ENCODE measurements at regions not wholly inside any gene's neighbourhood (a gene's known extent, or its start where the extent isn't known, plus 50 kb on each side); places are given as distances from the start of the nearest gene placed in this dataset.
"Not testable (repeated sequence)": the region's sequence is repeated elsewhere in the genome, so short reads cannot be mapped to it uniquely, and the experiment has no call there.

- no peaks in the 10 kb centered on the region for H3K4me1 ChIP-seq (ENCODE audit: control insufficient read depth in 2 of 2, insufficient read depth in 2 of 2, low read length in 2 of 2)
- H3K36me3 ChIP-seq (ENCODE audit: control insufficient read depth in 2 of 2, insufficient read depth in 2 of 2, low read length in 1 of 2): no peaks in the 10 kb centered on the region
- DNase-seq (ENCODE audit: low read depth in 6 of 9, low spot score in 9 of 9): no peak
- no peaks in the 10 kb centered on the region for H3K9me3 ChIP-seq (ENCODE audit: control insufficient read depth in 2 of 2, insufficient read depth in 1 of 2, low read length in 1 of 2)
- no peaks in the 10 kb centered on the region for H3K27me3 ChIP-seq (ENCODE audit: control insufficient read depth in 2 of 2, insufficient read depth in 1 of 2, low read length in 1 of 2)
- WGBS: 59% methylated on average over 8 of the region's 8 CpGs
- no peak overlapping the region for H3K4me3 ChIP-seq (ENCODE audit: low read length in 2 of 2)
- no peak overlapping the region for H3K27ac ChIP-seq (ENCODE audit: low read depth in 1 of 2, low read length in 1 of 2)
These were observed 119.6 kb upstream of the PPP2R3B start for GRCh38 chrX:506341-506740.

DNA sequence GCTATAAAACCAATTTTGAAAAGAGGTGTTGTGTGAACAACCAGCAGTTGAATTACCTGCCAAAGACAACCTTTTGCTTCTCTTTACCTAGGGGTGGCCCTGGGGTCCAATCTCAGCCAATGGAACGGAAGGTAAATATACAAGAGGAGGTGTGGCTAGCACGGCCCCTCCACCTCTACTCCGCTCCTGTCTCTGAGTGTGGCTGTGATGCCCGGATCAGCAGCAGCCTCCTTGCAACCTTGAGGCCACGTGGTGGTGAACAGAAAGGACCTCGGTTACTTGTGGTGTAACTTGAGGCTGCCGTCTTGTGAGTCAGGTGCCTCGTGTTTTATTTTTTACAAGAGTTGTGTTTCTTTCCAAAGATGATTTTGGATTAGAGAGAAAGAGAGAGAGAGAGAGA, 121.5 kb upstream of the PPP2R3B start:
- Histone ChIP-seq H3K9me3 (ENCODE audit: control insufficient read depth in 2 of 2, insufficient read depth in 1 of 2, low read length in 1 of 2) (no peaks in the 10 kb centered on the region), H3K27ac (ENCODE audit: low read depth in 1 of 2, low read length in 1 of 2) (no peak overlapping the region), H3K27me3 (ENCODE audit: control insufficient read depth in 2 of 2, insufficient read depth in 1 of 2, low read length in 1 of 2) (no peaks in the 10 kb centered on the region), H3K4me3 (ENCODE audit: low read length in 2 of 2) (no peak overlapping the region), H3K4me1 (ENCODE audit: control insufficient read depth in 2 of 2, insufficient read depth in 2 of 2, low read length in 2 of 2) (no peaks in the 10 kb centered on the region), H3K36me3 (ENCODE audit: control insufficient read depth in 2 of 2, insufficient read depth in 2 of 2, low read length in 1 of 2) (no peaks in the 10 kb centered on the region)
- 88% methylated on average over 8 of the region's 8 CpGs for WGBS
- DNase-seq (ENCODE audit: low read depth in 6 of 9, low spot score in 9 of 9): no peak

- WGBS: 92% methylated on average over 5 of the region's 5 CpGs
- H3K4me3 ChIP-seq (ENCODE audit: low read length in 2 of 2); H3K4me1 ChIP-seq (ENCODE audit: control insufficient read depth in 2 of 2, insufficient read depth in 2 of 2, low read length in 2 of 2); DNase-seq (ENCODE audit: low read depth in 6 of 9, low spot score in 9 of 9); H3K9me3 ChIP-seq (ENCODE audit: control insufficient read depth in 2 of 2, insufficient read depth in 1 of 2, low read length in 1 of 2); H3K27ac ChIP-seq (ENCODE audit: low read depth in 1 of 2, low read length in 1 of 2); H3K27me3 ChIP-seq (ENCODE audit: control insufficient read depth in 2 of 2, insufficient read depth in 1 of 2, low read length in 1 of 2); H3K36me3 ChIP-seq (ENCODE audit: control insufficient read depth in 2 of 2, insufficient read depth in 2 of 2, low read length in 1 of 2): not testable (repeated sequence)
These were observed 121.8 kb upstream of the SHOX start for GRCh38 chrX:508821-509220.

- not testable (repeated sequence) for H3K4me1 ChIP-seq (ENCODE audit: control insufficient read depth in 2 of 2, insufficient read depth in 2 of 2, low read length in 2 of 2); H3K27ac ChIP-seq (ENCODE audit: low read depth in 1 of 2, low read length in 1 of 2); H3K27me3 ChIP-seq (ENCODE audit: control insufficient read depth in 2 of 2, insufficient read depth in 1 of 2, low read length in 1 of 2); H3K36me3 ChIP-seq (ENCODE audit: control insufficient read depth in 2 of 2, insufficient read depth in 2 of 2, low read length in 1 of 2); H3K4me3 ChIP-seq (ENCODE audit: low read length in 2 of 2); H3K9me3 ChIP-seq (ENCODE audit: control insufficient read depth in 2 of 2, insufficient read depth in 1 of 2, low read length in 1 of 2); DNase-seq (ENCODE audit: low read depth in 6 of 9, low spot score in 9 of 9)
- WGBS: 98% methylated on average over 4 of the region's 4 CpGs
These were observed 119.5 kb upstream of the SHOX start for GRCh38 chrX:511089-511488.

DNA sequence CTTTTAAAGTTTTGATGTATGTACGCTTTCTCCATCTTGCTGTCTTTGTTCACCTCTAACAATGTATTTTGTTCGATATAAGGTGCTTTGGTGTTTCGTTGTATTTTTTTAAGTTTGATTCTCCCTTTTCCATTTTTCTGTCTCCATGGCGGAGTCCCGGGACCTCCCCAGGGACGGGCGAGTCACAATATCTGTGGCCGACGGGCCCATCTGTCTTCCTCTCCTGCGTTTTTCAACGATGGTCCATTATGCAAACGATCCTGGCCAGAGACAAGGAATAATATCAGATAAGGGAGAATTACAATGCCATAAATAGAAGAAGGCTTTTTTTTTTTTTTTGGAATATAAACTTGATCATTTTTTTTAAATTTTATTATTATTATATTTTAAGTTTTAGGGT, 112.3 kb upstream of the SHOX start:
- Histone ChIP-seq H3K36me3 (ENCODE audit: control insufficient read depth in 2 of 2, insufficient read depth in 2 of 2, low read length in 1 of 2) (no peaks in the 10 kb centered on the region), H3K27me3 (ENCODE audit: control insufficient read depth in 2 of 2, insufficient read depth in 1 of 2, low read length in 1 of 2) (no peaks in the 10 kb centered on the region), H3K27ac (ENCODE audit: low read depth in 1 of 2, low read length in 1 of 2) (no peak overlapping the region), H3K4me1 (ENCODE audit: control insufficient read depth in 2 of 2, insufficient read depth in 2 of 2, low read length in 2 of 2) (no peaks in the 10 kb centered on the region), H3K9me3 (ENCODE audit: control insufficient read depth in 2 of 2, insufficient read depth in 1 of 2, low read length in 1 of 2) (no peaks in the 10 kb centered on the region), H3K4me3 (ENCODE audit: low read length in 2 of 2) (no peak overlapping the region)
- WGBS: 84% methylated on average over 12 of the region's 12 CpGs
- DNase-seq (ENCODE audit: low read depth in 6 of 9, low spot score in 9 of 9): no peak

DNA sequence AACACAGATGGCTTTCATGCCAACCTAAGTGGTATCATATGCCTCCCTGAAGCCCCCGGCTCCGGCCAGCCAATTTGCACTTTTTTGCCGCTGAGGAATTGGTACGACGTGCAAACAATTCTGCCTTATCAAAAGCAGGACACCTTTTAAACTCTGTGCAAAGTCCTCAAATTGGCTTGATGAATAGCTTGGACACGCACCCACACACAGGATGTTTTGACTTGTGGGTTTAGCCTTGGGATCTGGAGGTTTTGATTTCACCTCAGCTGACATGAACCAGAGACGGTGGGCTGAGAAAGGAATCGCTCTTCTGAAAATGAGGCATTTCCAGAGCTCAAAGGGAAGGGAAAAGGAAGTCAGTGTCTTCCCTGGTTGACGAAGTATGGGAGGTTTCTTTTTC, 110.8 kb upstream of the SHOX start:
- Histone ChIP-seq H3K9me3 (ENCODE audit: control insufficient read depth in 2 of 2, insufficient read depth in 1 of 2, low read length in 1 of 2) (peaks cover 0 to 5% of the 10 kb centered on the region in 2 donors), H3K36me3 (ENCODE audit: control insufficient read depth in 2 of 2, insufficient read depth in 2 of 2, low read length in 1 of 2) (no peaks in the 10 kb centered on the region), H3K4me3 (ENCODE audit: low read length in 2 of 2) (no peak overlapping the region), H3K4me1 (ENCODE audit: control insufficient read depth in 2 of 2, insufficient read depth in 2 of 2, low read length in 2 of 2) (no peaks in the 10 kb centered on the region), H3K27me3 (ENCODE audit: control insufficient read depth in 2 of 2, insufficient read depth in 1 of 2, low read length in 1 of 2) (no peaks in the 10 kb centered on the region), H3K27ac (ENCODE audit: low read depth in 1 of 2, low read length in 1 of 2) (no peak overlapping the region)
- WGBS: 22% methylated on average over 9 of the region's 9 CpGs
- no peak for DNase-seq (ENCODE audit: low read depth in 6 of 9, low spot score in 9 of 9)

- H3K27ac ChIP-seq (ENCODE audit: low read depth in 1 of 2, low read length in 1 of 2): no peak overlapping the region
- no peaks in the 10 kb centered on the region for H3K27me3 ChIP-seq (ENCODE audit: control insufficient read depth in 2 of 2, insufficient read depth in 1 of 2, low read length in 1 of 2)
- peaks cover 0 to 21% of the 10 kb centered on the region in 2 donors for H3K9me3 ChIP-seq (ENCODE audit: control insufficient read depth in 2 of 2, insufficient read depth in 1 of 2, low read length in 1 of 2)
- no peaks in the 10 kb centered on the region for H3K36me3 ChIP-seq (ENCODE audit: control insufficient read depth in 2 of 2, insufficient read depth in 2 of 2, low read length in 1 of 2)
- DNase-seq (ENCODE audit: low read depth in 6 of 9, low spot score in 9 of 9): no peak
- no peaks in the 10 kb centered on the region for H3K4me1 ChIP-seq (ENCODE audit: control insufficient read depth in 2 of 2, insufficient read depth in 2 of 2, low read length in 2 of 2)
- H3K4me3 ChIP-seq (ENCODE audit: low read length in 2 of 2): no peak overlapping the region
These were observed 108.1 kb upstream of the SHOX start for GRCh38 chrX:522456-522855.

DNA sequence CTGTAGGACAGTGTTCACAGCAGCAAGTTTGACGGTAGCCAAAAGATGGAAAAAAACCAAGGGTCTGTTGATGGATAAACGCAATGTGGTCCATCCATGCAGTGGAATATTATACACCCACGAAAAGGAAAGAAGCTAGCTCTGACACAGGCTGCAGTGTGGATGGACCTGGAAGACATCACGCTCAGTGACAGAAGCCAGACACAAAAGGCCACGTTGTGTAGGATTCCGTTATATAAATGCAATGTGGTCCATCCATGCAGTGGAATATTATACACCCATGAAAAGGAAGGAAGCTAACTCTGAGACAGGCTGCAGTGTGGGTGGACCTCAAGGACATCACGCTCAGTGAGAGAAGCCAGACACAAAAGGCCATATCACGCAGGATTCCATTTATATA, 105.5 kb upstream of the SHOX start:
- Histone ChIP-seq H3K27ac (ENCODE audit: low read depth in 1 of 2, low read length in 1 of 2) (no peak overlapping the region), H3K4me3 (ENCODE audit: low read length in 2 of 2) (no peak overlapping the region), H3K9me3 (ENCODE audit: control insufficient read depth in 2 of 2, insufficient read depth in 1 of 2, low read length in 1 of 2) (peaks cover 0 to 21% of the 10 kb centered on the region in 2 donors), H3K36me3 (ENCODE audit: control insufficient read depth in 2 of 2, insufficient read depth in 2 of 2, low read length in 1 of 2) (no peaks in the 10 kb centered on the region), H3K27me3 (ENCODE audit: control insufficient read depth in 2 of 2, insufficient read depth in 1 of 2, low read length in 1 of 2) (no peaks in the 10 kb centered on the region), H3K4me1 (ENCODE audit: control insufficient read depth in 2 of 2, insufficient read depth in 2 of 2, low read length in 2 of 2) (no peaks in the 10 kb centered on the region)
- WGBS: 95% methylated on average over 8 of the region's 8 CpGs
- no peak for DNase-seq (ENCODE audit: low read depth in 6 of 9, low spot score in 9 of 9)

DNA sequence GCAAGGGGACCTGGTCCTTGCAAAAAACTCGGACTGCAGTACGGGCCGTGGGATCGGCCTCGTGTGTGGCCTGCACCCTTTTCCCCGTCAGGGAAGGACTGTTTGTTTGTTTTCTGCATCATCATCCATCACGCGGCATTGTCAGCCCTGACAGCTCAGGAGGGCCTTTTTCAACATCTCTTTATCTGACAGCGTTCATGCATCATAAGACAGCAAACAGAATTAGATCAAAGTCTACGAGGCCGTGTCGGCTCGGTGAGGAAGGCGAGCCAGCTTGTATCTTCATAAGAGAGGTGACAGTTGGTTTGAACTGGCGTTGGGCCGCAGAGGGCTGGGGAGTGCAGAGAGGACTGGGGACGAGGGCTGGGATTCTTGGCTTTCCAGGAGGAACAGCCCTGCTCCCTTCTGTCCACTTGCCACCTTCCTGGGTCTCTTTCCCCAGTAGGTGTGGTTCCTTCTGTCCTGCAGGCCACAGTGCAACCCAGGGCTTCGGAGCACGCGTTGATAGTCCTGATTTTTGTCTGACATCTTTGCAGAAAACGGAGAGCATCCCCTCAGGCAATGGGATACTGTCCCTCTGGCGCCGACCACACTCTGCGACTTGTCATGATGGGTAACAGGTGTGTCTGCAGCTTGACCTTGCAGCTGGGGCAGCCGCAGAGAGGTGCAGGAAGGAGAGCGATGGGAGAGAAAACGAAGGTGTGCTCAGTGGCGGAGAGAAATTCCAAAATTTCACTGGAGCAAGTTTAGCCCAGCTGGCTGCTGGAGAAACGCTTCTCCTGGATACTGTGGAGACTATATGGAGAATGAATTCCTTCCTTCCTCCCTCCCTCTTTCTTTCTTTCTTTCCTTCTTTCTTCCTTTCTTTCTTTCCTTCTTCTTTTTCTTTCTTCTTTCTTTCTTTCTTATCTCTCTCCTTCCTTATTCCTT, 104.0 kb upstream of the SHOX start:
- Histone ChIP-seq H3K27ac (ENCODE audit: low read depth in 1 of 2, low read length in 1 of 2) (no peak overlapping the region), H3K9me3 (ENCODE audit: control insufficient read depth in 2 of 2, insufficient read depth in 1 of 2, low read length in 1 of 2) (peaks cover 0 to 25% of the 10 kb centered on the region in 2 donors)
- 42% methylated on average over 29 of the region's 29 CpGs for WGBS

More for the DNA sequence above, 104.0 kb upstream of the SHOX start:
- H3K36me3 ChIP-seq (ENCODE audit: control insufficient read depth in 2 of 2, insufficient read depth in 2 of 2, low read length in 1 of 2): no peaks in the 10 kb centered on the region
- H3K27me3 ChIP-seq (ENCODE audit: control insufficient read depth in 2 of 2, insufficient read depth in 1 of 2, low read length in 1 of 2): no peaks in the 10 kb centered on the region
- no peak for DNase-seq (ENCODE audit: low read depth in 6 of 9, low spot score in 9 of 9)
- no peak overlapping the region for H3K4me3 ChIP-seq (ENCODE audit: low read length in 2 of 2)
- no peaks in the 10 kb centered on the region for H3K4me1 ChIP-seq (ENCODE audit: control insufficient read depth in 2 of 2, insufficient read depth in 2 of 2, low read length in 2 of 2)

All from thymus (tissue), 11 donors.